Uterus (tissue), 2 donors: ENCODE measurements at regions not wholly inside any gene's neighbourhood (a gene's known extent, or its start where the extent isn't known, plus 50 kb on each side); places are given as distances from the start of the nearest gene placed in this dataset.

Experiments
- CTCF ChIP-seq, 4 experiments: fragments of 200-600 bp in 2 of 4; fragments of 450-650 bp in 2 of 4; sonication (generic) in 2 of 4; IDR thresholded peaks; one replicate each; pipeline ENCODE4 v1.5.1; 2016 to 2019; ENCODE audit warnings: antibody characterized with exemption in 4 of 4, mild to moderate bottlenecking in 2 of 4, moderate library complexity in 1 of 4
- POLR2A ChIP-seq, 2 donors: fragments of 450-650 bp; IDR thresholded peaks; one replicate each; pipeline ENCODE4 v1.6.1; 2016; ENCODE audit warnings: antibody characterized with exemption in 2 of 2, mild to moderate bottlenecking in 1 of 2, moderate library complexity in 1 of 2

DNA sequence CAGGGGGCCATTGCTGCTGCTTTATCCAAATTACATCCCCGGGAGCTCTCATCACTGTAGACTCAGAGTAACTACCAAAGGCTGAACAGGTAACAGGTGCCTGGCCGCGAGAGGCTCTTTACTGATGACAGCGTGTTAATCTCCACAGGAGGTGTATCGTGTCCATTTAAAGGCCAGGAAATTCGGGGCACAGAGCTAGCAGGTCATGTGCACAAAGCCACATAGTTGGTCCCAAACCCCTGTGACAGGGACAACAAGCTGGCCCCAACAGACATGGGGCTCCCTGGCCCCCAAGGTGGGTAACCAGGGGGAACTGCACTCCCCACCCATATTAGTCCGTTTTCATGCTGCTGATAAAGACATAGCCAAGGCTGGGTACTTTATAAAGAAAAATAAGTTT is 55.3 kb upstream of the RBFOX3 start:
- TF ChIP-seq CTCF (IDR thresholded peaks at IDR 0.05) (no peak), POLR2A (IDR thresholded peaks at IDR 0.05) (no peak)
